ENCODE measurements at regions not wholly inside any gene's neighbourhood (a gene's known extent, or its start where the extent isn't known, plus 50 kb on each side); places are given as distances from the start of the nearest gene placed in this dataset.
"Not testable (repeated sequence)": the region's sequence is repeated elsewhere in the genome, so short reads cannot be mapped to it uniquely, and the experiment has no call there.

DNA sequence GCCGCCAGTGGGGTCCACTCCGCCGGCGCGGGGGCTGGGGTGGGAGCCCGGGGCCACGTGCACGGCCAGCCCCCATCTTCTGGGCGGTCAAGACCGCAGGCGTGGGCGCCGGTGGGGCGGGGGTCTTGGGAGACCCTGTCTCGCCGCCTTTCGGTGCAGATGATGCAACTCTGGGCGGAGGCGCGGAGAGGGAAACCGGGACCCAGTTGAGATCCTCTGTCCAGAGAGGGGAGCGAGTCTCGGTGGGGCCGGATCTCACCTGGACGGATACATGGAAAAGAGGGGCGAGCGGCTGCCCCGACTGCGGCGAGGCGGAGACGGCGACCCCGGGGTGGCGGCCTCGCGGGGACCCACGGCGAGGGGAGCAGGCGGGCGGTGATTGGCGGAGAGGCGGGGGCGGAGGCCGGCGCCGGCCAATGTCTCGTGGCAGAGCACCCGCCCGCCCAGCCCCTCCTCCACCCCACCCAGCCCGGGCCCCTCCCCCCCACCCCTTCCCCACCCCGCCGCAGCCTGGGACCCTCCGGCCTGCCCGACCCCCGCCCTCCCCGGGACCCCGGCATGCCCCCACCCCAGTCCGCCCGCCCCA, 4054.1 kb upstream of the TPTE start:
- DNase-seq; H3K4me3 Mint-ChIP-seq; H3K36me3 Mint-ChIP-seq (ENCODE audit: low read depth); H3K9me3 Mint-ChIP-seq; H3K4me1 Mint-ChIP-seq; H3K27ac Mint-ChIP-seq; H3K27me3 Mint-ChIP-seq: not testable (repeated sequence)
- peak; percentile 42 for ATAC-seq

DNA sequence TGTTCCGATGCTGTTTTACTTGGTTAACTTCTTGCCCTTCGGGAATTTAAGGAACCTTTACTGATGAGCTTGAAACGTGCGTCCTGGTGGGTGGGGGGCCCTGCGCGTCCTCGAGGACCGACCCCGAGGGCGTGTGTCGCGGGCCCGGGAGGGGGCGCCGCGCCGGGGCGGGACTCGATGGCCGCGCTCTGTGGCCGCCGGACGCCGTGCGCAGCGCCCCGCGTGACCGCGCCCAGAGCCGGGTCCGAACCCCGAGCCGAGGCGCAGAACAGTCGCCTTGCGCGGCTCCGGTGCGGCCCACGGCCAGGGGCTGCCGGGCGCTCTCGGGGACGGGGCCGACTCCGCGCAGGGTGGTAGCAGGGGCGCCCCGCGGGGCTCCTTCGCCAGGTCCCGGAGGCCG, 4053.5 kb upstream of the TPTE start:
- H3K27ac Mint-ChIP-seq; H3K4me1 Mint-ChIP-seq; ATAC-seq; DNase-seq; H3K9me3 Mint-ChIP-seq; H3K4me3 Mint-ChIP-seq; H3K36me3 Mint-ChIP-seq (ENCODE audit: low read depth); H3K27me3 Mint-ChIP-seq: not testable (repeated sequence)

DNA sequence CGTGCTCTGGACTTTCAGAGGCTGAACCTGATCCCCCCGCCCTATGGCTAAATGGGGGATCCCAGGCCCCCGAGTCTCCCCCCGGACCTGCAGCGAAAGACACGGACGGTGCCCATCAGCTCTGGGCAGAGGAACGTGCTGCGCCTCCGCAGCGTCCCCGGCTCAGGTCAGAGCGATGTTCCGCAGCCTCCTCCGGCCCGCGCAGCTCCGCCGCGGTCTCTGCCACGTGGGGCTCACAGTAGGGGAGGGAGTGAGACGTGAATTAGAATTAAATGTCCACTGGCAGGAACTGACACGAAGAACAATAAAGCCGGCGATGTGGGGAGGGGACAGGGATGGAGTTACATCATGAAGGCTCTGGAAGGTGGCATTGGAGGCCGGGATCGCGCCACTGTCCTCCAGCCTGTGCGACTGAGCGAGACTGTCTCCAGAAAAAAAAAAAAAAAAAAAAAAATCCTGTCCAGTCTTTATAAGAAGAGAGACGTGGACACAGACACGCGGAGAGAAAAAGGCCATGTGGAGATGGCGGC, 4053.0 kb upstream of the TPTE start:
- H3K27me3 Mint-ChIP-seq; ATAC-seq; H3K4me3 Mint-ChIP-seq; H3K9me3 Mint-ChIP-seq; DNase-seq; H3K27ac Mint-ChIP-seq; H3K36me3 Mint-ChIP-seq (ENCODE audit: low read depth); H3K4me1 Mint-ChIP-seq: not testable (repeated sequence)

DNA sequence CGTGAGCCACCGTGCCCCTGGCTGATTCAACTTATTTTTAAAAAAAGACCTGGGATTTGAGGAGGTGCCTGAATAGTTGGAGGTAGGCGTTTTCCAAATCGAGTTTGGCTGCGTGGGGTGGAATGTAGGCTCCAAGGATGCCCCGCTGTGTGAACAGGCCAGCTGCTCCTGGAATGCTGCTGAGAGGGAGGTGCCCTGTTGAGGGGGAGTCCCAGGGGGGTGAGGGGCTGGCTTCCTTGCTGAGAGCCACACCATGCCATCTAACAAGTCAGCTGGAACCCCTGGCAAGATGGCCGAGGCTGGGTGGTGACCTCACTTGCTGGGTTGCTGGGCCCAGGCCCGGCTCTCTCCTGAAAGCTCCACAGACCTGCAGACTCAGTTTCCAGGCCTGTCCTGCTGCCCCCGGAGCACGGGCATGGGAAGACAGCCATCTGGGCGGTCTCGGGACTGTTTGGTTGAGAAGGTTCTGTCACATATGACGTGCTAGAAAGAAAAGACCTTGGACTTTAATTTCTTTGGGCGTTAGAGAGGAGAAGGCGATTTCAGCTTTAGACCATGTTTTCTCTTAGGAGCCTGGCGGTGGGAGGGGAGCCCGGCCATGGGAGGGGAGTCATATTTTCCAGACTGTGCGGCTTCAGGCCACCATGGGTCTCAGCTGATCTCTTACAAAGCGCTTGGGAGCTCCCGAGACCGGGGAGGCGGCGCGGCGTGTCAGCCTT, 4047.0 kb upstream of the TPTE start:
- H3K9me3 Mint-ChIP-seq; DNase-seq; H3K27ac Mint-ChIP-seq; H3K4me1 Mint-ChIP-seq; ATAC-seq; H3K36me3 Mint-ChIP-seq (ENCODE audit: low read depth); H3K27me3 Mint-ChIP-seq; H3K4me3 Mint-ChIP-seq: not testable (repeated sequence)

DNA sequence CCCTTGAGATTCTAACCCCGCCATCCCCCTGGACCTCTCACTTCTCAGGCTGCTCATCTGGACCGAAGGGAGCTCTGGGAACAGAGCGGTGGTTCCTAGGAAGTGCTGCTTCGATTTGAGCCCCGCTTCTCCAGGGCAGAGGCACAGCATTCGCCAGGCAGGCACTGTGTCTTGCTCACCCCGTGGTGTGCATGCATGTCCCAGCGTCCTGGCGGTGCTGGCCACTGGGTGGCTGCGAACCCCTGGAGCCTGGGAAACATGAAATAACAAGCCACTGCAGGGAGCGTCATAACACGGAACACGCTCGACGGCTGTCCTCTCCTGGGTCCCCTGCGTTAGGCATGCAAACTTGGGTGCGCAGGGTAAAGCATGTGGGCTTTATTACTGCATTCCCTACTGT, 4040.3 kb upstream of the TPTE start:
- not testable (repeated sequence) for H3K36me3 Mint-ChIP-seq (ENCODE audit: low read depth); H3K9me3 Mint-ChIP-seq; DNase-seq; H3K4me1 Mint-ChIP-seq; ATAC-seq; H3K4me3 Mint-ChIP-seq; H3K27ac Mint-ChIP-seq; H3K27me3 Mint-ChIP-seq

DNA sequence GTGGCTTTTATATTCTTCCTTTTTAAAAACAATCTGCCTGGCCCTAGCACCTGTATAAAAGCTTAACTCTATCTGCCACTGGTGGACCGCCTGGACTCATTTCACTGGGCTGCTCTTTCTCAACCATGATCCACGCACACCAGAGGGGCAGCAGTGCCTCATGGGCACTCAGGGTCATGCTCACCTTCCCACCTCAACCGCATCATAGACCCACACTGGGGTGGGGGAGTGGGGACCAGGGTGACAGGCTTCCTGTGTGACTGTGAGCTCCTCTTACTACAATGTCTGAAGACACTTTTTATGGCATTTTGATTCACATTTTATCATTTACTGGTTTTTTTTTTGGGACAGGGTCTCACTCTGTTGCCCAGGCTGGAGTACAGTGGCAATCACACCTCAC, 4038.8 kb upstream of the TPTE start:
- ATAC-seq; H3K9me3 Mint-ChIP-seq; H3K36me3 Mint-ChIP-seq (ENCODE audit: low read depth); H3K27me3 Mint-ChIP-seq; DNase-seq; H3K27ac Mint-ChIP-seq; H3K4me3 Mint-ChIP-seq; H3K4me1 Mint-ChIP-seq: not testable (repeated sequence)

DNA sequence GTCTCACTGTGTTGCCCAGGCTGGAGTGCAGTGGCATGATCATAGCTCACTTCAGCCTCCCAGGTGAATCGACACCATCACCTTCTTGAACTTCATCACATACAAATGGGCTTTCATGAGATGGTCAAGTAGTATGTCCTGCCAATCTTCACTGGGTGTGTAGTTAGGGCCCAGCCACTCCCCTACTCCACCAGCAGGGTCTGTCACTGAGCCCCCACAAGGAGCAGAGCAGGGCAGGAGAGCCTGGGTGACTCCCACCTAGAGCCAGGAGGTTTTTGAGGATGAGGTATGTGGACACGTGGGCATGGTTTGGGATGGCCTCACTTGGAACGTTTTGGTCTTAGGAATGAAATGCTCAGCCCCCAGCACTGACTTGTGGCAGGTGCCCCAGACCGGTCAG, 4037.7 kb upstream of the TPTE start:
- H3K27ac Mint-ChIP-seq; DNase-seq; H3K27me3 Mint-ChIP-seq; H3K4me3 Mint-ChIP-seq; H3K4me1 Mint-ChIP-seq; H3K36me3 Mint-ChIP-seq (ENCODE audit: low read depth); ATAC-seq; H3K9me3 Mint-ChIP-seq: not testable (repeated sequence)

DNA sequence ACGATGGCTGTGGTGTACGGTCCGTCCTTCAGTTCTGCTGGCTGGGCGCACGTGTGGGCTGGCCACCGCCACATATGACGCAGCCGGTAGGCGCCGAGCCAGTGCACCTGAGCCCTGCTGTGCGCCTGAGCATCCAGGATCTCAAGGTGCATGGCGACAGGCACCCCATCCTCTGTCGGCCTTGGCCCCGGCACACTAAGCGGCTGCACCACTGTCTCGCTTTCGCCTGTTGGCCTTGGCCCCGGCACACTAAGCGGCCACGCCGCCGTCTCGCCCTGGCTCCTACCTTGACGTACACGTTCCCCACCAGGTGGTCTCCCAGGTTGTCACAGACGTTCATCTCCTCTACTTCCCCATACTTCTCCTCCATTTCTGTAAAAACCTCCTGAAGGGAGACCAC, 4034.6 kb upstream of the TPTE start:
- DNase-seq; H3K36me3 Mint-ChIP-seq (ENCODE audit: low read depth); H3K27ac Mint-ChIP-seq; H3K4me3 Mint-ChIP-seq; ATAC-seq; H3K27me3 Mint-ChIP-seq; H3K4me1 Mint-ChIP-seq; H3K9me3 Mint-ChIP-seq: not testable (repeated sequence)

DNA sequence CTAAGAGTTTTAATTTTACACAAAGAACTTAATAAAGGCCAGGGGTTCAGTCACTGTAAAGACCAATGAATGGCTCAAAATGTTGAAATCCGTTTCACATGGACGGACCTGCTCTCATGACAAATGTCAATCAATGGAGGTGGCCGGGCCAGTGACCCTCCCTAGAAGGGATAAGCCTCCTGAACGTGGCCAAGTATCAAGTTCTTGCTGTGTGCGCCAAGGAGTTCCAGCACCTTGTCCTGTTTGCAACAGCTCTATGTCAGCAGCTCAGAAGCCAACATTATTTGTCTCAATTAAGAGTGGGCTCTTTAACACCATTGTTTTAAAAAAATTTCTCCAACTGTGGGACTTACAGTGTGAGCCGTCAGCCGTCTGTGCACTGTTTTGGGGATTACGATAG, 4028.7 kb upstream of the TPTE start:
- not testable (repeated sequence) for DNase-seq; H3K36me3 Mint-ChIP-seq (ENCODE audit: low read depth); H3K27me3 Mint-ChIP-seq; ATAC-seq; H3K9me3 Mint-ChIP-seq; H3K4me3 Mint-ChIP-seq; H3K27ac Mint-ChIP-seq; H3K4me1 Mint-ChIP-seq

DNA sequence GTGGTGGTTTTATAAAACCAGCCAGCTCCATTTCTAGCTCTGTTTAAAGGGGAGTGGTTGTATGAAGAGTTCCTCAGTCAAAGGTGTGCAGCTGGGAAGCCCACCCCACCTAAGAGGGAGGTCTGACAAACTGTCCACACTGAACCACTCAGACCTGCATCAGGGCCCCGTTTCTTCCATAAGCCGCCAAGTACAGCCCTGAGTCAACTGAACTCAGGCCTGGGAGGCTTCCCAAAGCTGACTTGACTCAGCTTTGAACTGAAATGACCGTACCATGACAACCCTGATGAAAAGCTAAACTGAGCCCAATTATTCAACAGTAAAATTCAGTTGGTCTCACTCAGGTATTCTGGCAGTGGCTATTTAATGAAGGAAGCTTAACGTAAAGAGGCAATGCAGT, 4027.4 kb upstream of the TPTE start:
- DNase-seq; H3K9me3 Mint-ChIP-seq; H3K4me1 Mint-ChIP-seq; H3K27me3 Mint-ChIP-seq; H3K36me3 Mint-ChIP-seq (ENCODE audit: low read depth); H3K27ac Mint-ChIP-seq; H3K4me3 Mint-ChIP-seq; ATAC-seq: not testable (repeated sequence)

DNA sequence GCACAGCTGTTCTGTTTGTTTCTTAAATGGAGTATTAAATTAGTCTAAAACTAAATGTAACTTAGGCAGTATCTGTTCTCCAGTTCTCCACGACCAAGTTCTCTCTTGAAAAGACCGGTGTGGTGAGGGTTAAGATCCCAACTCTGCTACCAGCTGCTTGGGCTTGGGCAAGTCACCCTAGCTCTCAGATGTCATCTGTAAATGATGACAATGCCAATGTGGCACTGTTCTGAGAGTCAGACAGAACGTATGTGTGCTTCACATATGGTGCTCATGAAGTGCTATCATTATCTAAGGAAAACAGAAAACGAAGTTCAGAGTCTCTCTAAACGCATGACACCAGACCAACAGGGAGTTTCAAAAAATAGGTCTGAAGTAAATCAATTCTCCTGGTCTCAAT, 4025.0 kb upstream of the TPTE start:
- H3K9me3 Mint-ChIP-seq; ATAC-seq; H3K27ac Mint-ChIP-seq; H3K27me3 Mint-ChIP-seq; DNase-seq; H3K4me1 Mint-ChIP-seq; H3K36me3 Mint-ChIP-seq (ENCODE audit: low read depth); H3K4me3 Mint-ChIP-seq: not testable (repeated sequence)

DNA sequence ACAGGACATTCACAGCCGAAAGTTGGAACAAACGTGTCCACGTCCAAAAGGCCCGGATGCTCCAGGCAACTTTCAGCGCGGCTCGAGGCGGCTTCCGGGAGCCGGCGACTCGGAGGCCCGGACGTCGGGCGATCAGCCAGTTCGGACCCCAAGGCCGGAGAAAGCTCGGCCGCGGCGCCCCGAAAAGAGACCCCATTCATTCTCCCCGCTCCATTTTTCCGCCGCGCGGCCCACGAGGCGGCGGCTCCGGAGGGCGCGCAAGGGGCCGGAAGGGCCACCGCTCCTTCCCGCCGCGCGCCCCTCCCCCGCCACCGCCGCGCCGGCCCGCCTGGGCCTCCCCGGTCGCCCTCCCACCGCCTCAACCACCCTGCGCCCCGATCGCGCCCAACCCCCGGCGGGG, 4022.7 kb upstream of the TPTE start:
- DNase-seq: peak; percentile 5
- ATAC-seq: peak; percentile 27
- not testable (repeated sequence) for H3K9me3 Mint-ChIP-seq; H3K36me3 Mint-ChIP-seq (ENCODE audit: low read depth); H3K27ac Mint-ChIP-seq; H3K27me3 Mint-ChIP-seq; H3K4me1 Mint-ChIP-seq; H3K4me3 Mint-ChIP-seq

DNA sequence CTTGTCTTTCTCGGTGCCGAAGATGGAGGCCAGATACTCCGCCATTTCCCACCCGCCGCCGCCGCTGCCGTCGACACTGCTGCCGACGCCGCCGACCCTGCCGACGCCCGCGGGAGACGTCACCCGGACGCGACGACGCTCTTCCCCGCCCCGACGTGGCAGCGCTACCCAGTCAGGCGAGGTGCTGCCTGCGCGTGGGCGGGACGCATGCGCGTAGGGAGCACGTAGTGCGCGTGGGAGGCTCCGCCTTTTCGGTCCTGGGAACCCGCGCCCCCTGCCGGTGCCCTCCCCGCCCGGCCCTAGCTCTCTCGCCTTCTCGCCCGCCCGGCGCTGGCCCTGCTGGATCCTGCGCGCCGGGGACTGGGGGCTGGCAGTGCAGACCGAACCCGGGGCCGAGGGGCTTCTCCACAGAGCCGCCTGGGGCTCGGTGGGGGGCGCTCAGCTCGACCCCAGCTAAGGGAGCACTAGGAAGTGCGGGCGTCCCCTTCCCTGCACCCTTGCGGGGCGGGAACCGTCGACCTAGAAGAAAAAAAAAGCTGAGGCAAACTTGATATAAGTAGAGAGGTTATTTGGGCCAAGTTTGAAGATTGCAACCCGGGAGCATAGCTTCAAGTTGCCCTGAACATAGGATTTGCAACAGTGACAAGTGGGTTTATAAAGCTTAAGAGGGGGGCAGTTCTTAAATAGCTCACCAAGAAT, 4022.1 kb upstream of the TPTE start:
- not testable (repeated sequence) for H3K27me3 Mint-ChIP-seq; H3K27ac Mint-ChIP-seq; H3K9me3 Mint-ChIP-seq; H3K36me3 Mint-ChIP-seq (ENCODE audit: low read depth); H3K4me3 Mint-ChIP-seq; H3K4me1 Mint-ChIP-seq
- DNase-seq (peak; percentile 55), ATAC-seq (peak; percentile 84)

DNA sequence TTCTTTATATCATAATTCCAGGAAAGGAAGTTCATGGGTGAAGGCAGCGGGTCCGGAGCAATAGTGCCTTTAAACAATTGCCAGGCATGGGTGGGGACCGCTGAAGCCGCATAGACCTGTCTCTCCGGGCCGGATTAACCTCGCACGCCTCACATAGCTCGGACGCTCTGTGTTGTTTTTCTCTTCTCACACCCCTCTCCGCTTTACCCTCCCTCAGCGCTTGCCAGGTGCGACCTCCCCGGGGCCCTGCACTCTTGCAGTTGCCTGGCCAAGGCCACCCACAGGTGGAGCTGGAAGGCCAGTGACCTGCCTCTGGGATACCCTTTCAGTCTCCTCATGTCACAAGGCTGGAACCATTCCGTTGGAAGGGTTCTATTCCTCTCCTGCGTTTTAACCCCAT, 4021.5 kb upstream of the TPTE start:
- DNase-seq; H3K36me3 Mint-ChIP-seq (ENCODE audit: low read depth); H3K27ac Mint-ChIP-seq; H3K4me1 Mint-ChIP-seq; H3K9me3 Mint-ChIP-seq; H3K27me3 Mint-ChIP-seq; H3K4me3 Mint-ChIP-seq: not testable (repeated sequence)
- ATAC-seq: peak; percentile 8

DNA sequence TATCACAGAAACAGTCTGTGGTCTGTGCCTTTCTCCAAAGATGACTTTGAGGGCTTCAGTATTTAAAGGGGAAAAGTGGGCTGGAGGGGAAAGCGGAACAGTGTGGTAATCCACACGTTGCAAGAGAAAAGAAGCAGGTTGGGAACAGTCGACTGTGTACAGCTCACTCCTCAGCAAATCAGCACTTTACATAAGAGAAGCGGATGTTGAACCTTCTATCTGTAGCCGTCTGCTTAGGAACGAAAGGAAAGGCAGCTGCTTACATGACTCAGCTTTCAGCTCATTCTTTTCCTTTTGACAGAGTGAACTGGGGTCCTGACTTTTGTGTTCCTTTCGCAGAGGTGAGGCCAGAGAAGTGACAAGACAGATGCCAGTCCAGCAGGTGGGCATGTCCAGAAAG, 4020.7 kb upstream of the TPTE start:
- ATAC-seq: peak; percentile 55
- not testable (repeated sequence) for H3K27ac Mint-ChIP-seq; H3K27me3 Mint-ChIP-seq; H3K9me3 Mint-ChIP-seq; H3K36me3 Mint-ChIP-seq (ENCODE audit: low read depth); H3K4me1 Mint-ChIP-seq; H3K4me3 Mint-ChIP-seq; DNase-seq
